Neural cell (in vitro differentiated cells): ENCODE measurements at regions not wholly inside any gene's neighbourhood (a gene's known extent, or its start where the extent isn't known, plus 50 kb on each side); places are given as distances from the start of the nearest gene placed in this dataset.

ENCODE experiments used
- H2AFZ ChIP-seq: fragments of 200-600, 300-800 bp; sonication (generic), shearing (Covaris generic); 2 replicates; pipeline ENCODE4 v1.6.0; 2014; ENCODE audit warnings: low read depth, mild to moderate bottlenecking, antibody characterized with exemption, low read length, moderate library complexity
- H3F3A ChIP-seq: fragments of 200-600 bp; shearing (Covaris generic); 2 replicates; pipeline ENCODE4 v1.6.1; 2016; ENCODE audit warnings: mild to moderate bottlenecking, moderate library complexity, mixed read lengths, antibody characterized with exemption, low read length; ENCODE audit not compliant: insufficient read depth, poor library complexity, severe bottlenecking
- H3K27ac ChIP-seq: fragments of 200-600, 300-800 bp; sonication (generic), shearing (Covaris generic); 2 replicates; pipeline ENCODE4 v1.5.1; 2014; ENCODE audit warnings: mild to moderate bottlenecking, low read length, moderate library complexity
- H3K27me3 ChIP-seq: fragments of 300-800, 200-600 bp; sonication (generic), shearing (Covaris generic); 2 replicates; pipeline ENCODE4 v1.6.0; 2014; ENCODE audit warnings: mild to moderate bottlenecking, low read depth, low read length, moderate library complexity; ENCODE audit not compliant: insufficient read depth
- H3K36me3 ChIP-seq: fragments of 300-800, 200-600 bp; sonication (generic), shearing (Covaris generic); 2 replicates; pipeline ENCODE4 v1.5.1; 2014; ENCODE audit warnings: mild to moderate bottlenecking, antibody characterized with exemption, low read length, moderate library complexity; ENCODE audit not compliant: insufficient read depth
- H3K4me2 ChIP-seq: fragments of 300-800, 200-600 bp; sonication (generic), shearing (Covaris generic); 2 replicates; pipeline ENCODE4 v1.6.0; 2014; ENCODE audit warnings: mild to moderate bottlenecking, low read length
- H3K4me3 ChIP-seq: fragments of 300-800, 200-600 bp; sonication (generic), shearing (Covaris generic); 2 replicates; pipeline ENCODE4 v1.5.1; 2014; ENCODE audit warnings: mild to moderate bottlenecking, low read length, moderate library complexity
- H3K79me2 ChIP-seq: fragments of 200-600 bp; shearing (Covaris generic); replicated peaks from 2 replicates; pipeline ENCODE4 v1.6.0; 2014; ENCODE audit warnings: mild to moderate bottlenecking, low read length, moderate library complexity; ENCODE audit not compliant: insufficient read depth
- H3K9ac ChIP-seq: fragments of 300-800, 200-600 bp; sonication (generic), shearing (Covaris generic); 2 replicates; pipeline ENCODE4 v1.6.1; 2016; ENCODE audit warnings: mild to moderate bottlenecking, low read length, mixed read lengths
- H3K9me2 ChIP-seq: fragments of 200-600 bp; shearing (Covaris generic); 2 replicates; pipeline ENCODE4 v1.6.1; 2016; ENCODE audit warnings: mild to moderate bottlenecking, low read length, mixed read lengths; ENCODE audit not compliant: insufficient read depth
- H3K9me3 ChIP-seq: fragments of 200-600, 300-800 bp; sonication (generic), shearing (Covaris generic); 2 replicates; pipeline ENCODE4 v1.6.1; 2016; ENCODE audit warnings: mild to moderate bottlenecking, mixed run types, low read length, moderate library complexity, mixed read lengths
- H4K20me1 ChIP-seq: fragments of 200-600 bp; shearing (Covaris generic); 2 replicates; pipeline ENCODE4 v1.6.1; 2016; ENCODE audit warnings: mild to moderate bottlenecking, mixed run types; ENCODE audit not compliant: insufficient read depth
- EP300 ChIP-seq: fragments of 450-650 bp; conservative IDR thresholded peaks from 2 replicates; pipeline ENCODE4 v1.6.1; 2014; ENCODE audit warnings: antibody characterized with exemption, mild to moderate bottlenecking, moderate library complexity; ENCODE audit not compliant: poor library complexity, severe bottlenecking
- EZH2 ChIP-seq: fragments of 200-600, 300-800 bp; shearing (Covaris generic), sonication (generic); IDR thresholded peaks from 2 replicates; pipeline ENCODE4 v1.6.1; 2014; ENCODE audit warnings: antibody characterized with exemption, low read length, borderline replicate concordance, mild to moderate bottlenecking; ENCODE audit not compliant: insufficient read depth, poor library complexity, severe bottlenecking
- MXI1 ChIP-seq: fragments of 450-650 bp; conservative IDR thresholded peaks from 2 replicates; pipeline ENCODE4 v1.6.1; 2014; ENCODE audit warnings: antibody characterized with exemption, mild to moderate bottlenecking; ENCODE audit not compliant: poor library complexity, severe bottlenecking
- POLR2AphosphoS5 ChIP-seq: IDR thresholded peaks from 2 replicates; pipeline ENCODE4 v1.6.1; 2012
- RAD21 ChIP-seq: fragments of 450-650 bp; conservative IDR thresholded peaks from 2 replicates; pipeline ENCODE4 v1.6.1; 2014; ENCODE audit warnings: antibody characterized with exemption, mild to moderate bottlenecking, moderate library complexity
- SMC3 ChIP-seq: fragments of 450-650 bp; conservative IDR thresholded peaks from 2 replicates; pipeline ENCODE4 v1.6.1; 2014; ENCODE audit warnings: antibody characterized with exemption, mild to moderate bottlenecking, moderate library complexity; ENCODE audit not compliant: poor library complexity
- TAF1 ChIP-seq: IDR thresholded peaks from 2 replicates; pipeline ENCODE4 v1.6.1; 2012; ENCODE audit warnings: low read depth
- TF ChIP-seq, protein P1 (sequence below): IDR thresholded peaks from 2 replicates; pipeline ENCODE4 v1.6.1; 2012; ENCODE audit warnings: borderline replicate concordance
- TF ChIP-seq, protein P2 (sequence below): fragments of 450-650 bp; IDR thresholded peaks from 2 replicates; pipeline ENCODE4 v1.5.1; 2014; ENCODE audit warnings: antibody characterized with exemption, mild to moderate bottlenecking, moderate library complexity; ENCODE audit not compliant: poor library complexity, severe bottlenecking

DNA sequence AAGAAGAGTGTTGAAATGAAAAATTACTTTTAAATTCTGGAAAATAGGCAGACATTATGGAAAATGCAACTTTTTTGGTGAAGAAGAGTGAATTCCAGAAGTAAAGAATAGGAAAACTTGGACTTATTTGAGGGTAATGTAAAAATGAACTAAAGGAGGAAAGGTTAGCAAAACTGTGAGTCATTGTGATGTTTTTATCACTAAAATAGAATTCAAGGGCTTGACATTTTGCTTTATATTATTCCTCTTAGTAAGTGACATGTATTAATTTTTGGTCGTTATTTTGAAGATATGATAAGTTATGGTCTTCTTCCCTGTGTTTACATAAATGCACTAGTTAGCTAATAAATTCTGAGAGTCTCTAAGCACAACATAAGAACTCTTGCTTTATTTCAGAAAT, 390.9 kb downstream of the FAT4 start:
- no peak overlapping the region for H3K9ac ChIP-seq
- H2AFZ ChIP-seq: no peak overlapping the region
- no peak for TF ChIP-seq POLR2AphosphoS5
- TF ChIP-seq EZH2: no peak
- no peaks in the 10 kb centered on the region for H3F3A ChIP-seq
- H3K27me3 ChIP-seq: no peaks in the 10 kb centered on the region
- no peaks in the 10 kb centered on the region for H3K9me3 ChIP-seq
- no peaks in the 10 kb centered on the region for H3K9me2 ChIP-seq
- no peaks in the 10 kb centered on the region for H3K36me3 ChIP-seq
- H3K79me2 ChIP-seq: no peaks in the 10 kb centered on the region
- no peak overlapping the region for H3K4me3 ChIP-seq
- no peak overlapping the region for H3K27ac ChIP-seq
- H3K4me2 ChIP-seq: no peak overlapping the region
- no peaks in the 10 kb centered on the region for H4K20me1 ChIP-seq

DNA sequence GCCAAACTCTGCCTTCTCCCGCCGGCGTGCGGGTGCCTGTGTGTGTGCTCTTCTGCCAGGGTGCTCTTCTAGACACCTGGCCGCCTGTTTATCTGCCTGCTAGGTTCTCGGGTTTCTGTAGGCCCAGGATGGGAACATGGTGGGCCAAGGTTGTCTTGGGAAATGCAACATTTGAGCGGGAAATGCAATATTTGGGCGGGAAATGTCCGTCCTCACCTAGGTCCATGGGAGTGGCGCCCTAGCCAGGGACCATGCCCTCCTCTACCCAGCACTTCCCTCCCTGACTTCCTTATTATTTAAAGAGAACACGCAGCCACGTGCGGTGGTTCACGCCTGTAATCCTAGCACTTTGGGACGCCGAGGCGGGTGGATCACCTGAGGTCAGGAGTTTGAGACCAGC, 392.6 kb downstream of the FAT4 start:
- no peaks in the 10 kb centered on the region for H3K27me3 ChIP-seq
- no peak for TF ChIP-seq EP300
- no peak for TF ChIP-seq MXI1
- H3K4me3 ChIP-seq: no peak overlapping the region
- no peaks in the 10 kb centered on the region for H3K9me2 ChIP-seq
- no peaks in the 10 kb centered on the region for H3K9me3 ChIP-seq
- H3K4me2 ChIP-seq: no peak overlapping the region
- no peak overlapping the region for H3K27ac ChIP-seq
- H4K20me1 ChIP-seq: no peaks in the 10 kb centered on the region
- no peaks in the 10 kb centered on the region for H3K36me3 ChIP-seq
- no peaks in the 10 kb centered on the region for H3K79me2 ChIP-seq
- H2AFZ ChIP-seq: no peak overlapping the region
- H3F3A ChIP-seq: no peaks in the 10 kb centered on the region
- no peak overlapping the region for H3K9ac ChIP-seq

DNA sequence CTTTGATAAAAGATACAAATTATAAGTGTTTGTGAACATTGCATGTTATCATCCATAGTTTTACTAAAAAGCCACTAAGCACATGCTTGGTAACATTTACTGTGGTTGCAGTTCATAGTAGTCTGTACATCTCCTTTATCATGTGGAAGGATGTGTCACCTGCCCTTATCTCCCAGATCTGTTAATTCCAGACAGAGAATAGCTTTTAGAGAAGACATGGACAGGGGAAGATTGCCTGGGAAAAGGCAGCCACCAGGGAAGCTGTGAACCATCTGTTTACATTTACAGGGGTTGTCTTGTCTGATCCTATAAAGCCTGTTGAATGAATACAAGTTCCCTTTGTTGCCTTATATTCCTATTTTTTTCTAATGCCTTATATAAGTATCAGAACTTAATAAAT, 396.0 kb downstream of the FAT4 start:
- TF ChIP-seq POLR2AphosphoS5 (no peak), MXI1 (no peak), SMC3 (no peak), EP300 (no peak), TAF1 (no peak), EZH2 (no peak), RAD21 (no peak)
- TF ChIP-seq, protein P1, sequence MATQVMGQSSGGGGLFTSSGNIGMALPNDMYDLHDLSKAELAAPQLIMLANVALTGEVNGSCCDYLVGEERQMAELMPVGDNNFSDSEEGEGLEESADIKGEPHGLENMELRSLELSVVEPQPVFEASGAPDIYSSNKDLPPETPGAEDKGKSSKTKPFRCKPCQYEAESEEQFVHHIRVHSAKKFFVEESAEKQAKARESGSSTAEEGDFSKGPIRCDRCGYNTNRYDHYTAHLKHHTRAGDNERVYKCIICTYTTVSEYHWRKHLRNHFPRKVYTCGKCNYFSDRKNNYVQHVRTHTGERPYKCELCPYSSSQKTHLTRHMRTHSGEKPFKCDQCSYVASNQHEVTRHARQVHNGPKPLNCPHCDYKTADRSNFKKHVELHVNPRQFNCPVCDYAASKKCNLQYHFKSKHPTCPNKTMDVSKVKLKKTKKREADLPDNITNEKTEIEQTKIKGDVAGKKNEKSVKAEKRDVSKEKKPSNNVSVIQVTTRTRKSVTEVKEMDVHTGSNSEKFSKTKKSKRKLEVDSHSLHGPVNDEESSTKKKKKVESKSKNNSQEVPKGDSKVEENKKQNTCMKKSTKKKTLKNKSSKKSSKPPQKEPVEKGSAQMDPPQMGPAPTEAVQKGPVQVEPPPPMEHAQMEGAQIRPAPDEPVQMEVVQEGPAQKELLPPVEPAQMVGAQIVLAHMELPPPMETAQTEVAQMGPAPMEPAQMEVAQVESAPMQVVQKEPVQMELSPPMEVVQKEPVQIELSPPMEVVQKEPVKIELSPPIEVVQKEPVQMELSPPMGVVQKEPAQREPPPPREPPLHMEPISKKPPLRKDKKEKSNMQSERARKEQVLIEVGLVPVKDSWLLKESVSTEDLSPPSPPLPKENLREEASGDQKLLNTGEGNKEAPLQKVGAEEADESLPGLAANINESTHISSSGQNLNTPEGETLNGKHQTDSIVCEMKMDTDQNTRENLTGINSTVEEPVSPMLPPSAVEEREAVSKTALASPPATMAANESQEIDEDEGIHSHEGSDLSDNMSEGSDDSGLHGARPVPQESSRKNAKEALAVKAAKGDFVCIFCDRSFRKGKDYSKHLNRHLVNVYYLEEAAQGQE: no peak
- TF ChIP-seq, protein P2, sequence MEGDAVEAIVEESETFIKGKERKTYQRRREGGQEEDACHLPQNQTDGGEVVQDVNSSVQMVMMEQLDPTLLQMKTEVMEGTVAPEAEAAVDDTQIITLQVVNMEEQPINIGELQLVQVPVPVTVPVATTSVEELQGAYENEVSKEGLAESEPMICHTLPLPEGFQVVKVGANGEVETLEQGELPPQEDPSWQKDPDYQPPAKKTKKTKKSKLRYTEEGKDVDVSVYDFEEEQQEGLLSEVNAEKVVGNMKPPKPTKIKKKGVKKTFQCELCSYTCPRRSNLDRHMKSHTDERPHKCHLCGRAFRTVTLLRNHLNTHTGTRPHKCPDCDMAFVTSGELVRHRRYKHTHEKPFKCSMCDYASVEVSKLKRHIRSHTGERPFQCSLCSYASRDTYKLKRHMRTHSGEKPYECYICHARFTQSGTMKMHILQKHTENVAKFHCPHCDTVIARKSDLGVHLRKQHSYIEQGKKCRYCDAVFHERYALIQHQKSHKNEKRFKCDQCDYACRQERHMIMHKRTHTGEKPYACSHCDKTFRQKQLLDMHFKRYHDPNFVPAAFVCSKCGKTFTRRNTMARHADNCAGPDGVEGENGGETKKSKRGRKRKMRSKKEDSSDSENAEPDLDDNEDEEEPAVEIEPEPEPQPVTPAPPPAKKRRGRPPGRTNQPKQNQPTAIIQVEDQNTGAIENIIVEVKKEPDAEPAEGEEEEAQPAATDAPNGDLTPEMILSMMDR: no peak
- Histone ChIP-seq H3K79me2 (no peaks in the 10 kb centered on the region), H3K9me2 (no peaks in the 10 kb centered on the region), H3K4me2 (no peak overlapping the region), H3K27me3 (no peaks in the 10 kb centered on the region), H3K36me3 (no peaks in the 10 kb centered on the region), H3K4me3 (no peak overlapping the region), H4K20me1 (no peaks in the 10 kb centered on the region), H3F3A (no peaks in the 10 kb centered on the region), H3K9me3 (no peaks in the 10 kb centered on the region), H2AFZ (no peak overlapping the region), H3K9ac (no peak overlapping the region), H3K27ac (no peak overlapping the region)
